ENCODE measurements at regions not wholly inside any gene's neighbourhood (a gene's known extent, or its start where the extent isn't known, plus 50 kb on each side); places are given as distances from the start of the nearest gene placed in this dataset.
"Not testable (repeated sequence)": the region's sequence is repeated elsewhere in the genome, so short reads cannot be mapped to it uniquely, and the experiment has no call there.

DNA sequence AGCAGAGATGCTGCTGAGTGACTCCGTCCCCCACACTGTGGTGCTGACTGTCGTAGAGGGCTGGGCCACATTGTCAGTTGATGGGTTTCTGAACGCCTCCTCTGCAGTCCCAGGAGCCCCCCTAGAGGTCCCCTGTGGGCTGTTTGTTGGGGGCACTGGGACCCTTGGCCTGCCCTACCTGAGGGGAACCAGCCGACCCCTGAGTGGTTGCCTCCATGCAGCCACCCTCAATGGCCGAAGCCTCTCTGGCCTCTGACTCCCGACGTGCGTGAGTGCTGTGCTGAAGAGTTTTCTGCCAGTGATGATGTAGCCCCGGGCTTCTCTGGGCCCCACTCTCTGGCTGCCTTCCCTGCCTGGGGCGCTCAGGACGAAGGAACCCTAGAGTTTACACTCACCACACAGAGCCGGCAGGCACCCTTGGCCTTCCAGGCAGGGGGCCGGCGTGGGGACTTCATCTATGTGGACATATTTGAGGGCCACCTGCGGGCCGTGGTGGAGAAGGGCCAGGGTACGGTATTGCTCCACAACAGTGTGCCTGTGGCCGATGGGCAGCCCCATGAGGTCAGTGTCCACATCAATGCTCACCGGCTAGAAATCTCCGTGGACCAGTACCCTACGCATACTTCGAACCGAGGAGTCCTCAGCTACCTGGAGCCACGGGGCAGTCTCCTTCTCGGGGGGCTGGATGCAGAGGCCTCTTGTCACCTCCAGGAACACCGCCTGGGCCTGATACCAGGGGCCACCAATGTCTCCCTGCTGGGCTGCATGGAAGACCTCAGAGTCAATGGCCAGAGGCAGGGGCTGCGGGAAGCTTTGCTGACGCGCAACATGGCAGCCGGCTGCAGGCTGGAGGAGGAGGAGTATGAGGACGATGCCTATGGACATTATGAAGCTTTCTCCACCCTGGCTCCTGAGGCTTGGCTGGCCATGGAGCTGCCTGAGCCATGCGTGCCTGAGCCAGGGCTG, 181.1 kb downstream of the TBC1D2B start:
- DNase-seq (ENCODE audit: low read depth), result not testable (repeated sequence)

DNA sequence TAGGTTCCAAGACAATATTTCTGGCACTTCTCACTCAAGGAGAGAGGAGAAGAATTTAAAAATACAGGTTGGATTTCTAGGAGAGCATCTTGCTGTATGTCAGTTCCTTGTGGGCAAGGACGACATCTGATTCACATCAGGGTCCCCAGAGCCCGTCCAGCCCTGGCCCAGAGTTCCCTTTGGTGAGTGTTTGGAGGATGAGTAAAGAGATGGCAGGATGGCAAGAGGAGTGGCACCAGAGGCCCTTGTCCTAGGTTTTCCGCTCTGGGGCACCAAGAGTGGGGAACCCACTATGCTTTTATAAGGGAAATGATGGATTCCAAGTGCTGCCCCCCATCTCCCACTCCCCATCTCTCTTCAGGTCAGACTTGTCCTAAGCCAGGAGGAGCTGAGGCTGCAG, 181.8 kb downstream of the TBC1D2B start:
- no peak for DNase-seq (ENCODE audit: low read depth)

DNA sequence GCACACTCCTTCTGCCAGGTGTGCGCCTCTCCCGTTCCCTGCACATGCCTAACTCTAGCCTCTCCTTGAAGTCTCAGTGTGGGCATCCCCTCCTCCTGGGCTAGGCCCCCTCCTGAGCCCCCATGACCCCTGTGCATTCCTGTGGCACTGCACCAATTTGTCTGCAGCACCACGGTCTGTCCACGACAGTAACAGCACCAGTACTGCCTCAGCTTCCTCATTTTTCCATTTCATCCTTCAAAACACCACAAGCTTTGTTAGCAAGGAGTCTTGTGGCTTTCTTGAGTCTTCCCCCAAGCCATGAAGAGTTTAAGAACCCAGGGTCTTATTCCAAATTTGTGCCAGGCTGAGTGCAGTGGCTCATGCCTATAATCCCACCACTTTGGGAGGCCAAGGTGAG, 182.4 kb downstream of the TBC1D2B start:
- not testable (repeated sequence) for DNase-seq (ENCODE audit: low read depth)

DNA sequence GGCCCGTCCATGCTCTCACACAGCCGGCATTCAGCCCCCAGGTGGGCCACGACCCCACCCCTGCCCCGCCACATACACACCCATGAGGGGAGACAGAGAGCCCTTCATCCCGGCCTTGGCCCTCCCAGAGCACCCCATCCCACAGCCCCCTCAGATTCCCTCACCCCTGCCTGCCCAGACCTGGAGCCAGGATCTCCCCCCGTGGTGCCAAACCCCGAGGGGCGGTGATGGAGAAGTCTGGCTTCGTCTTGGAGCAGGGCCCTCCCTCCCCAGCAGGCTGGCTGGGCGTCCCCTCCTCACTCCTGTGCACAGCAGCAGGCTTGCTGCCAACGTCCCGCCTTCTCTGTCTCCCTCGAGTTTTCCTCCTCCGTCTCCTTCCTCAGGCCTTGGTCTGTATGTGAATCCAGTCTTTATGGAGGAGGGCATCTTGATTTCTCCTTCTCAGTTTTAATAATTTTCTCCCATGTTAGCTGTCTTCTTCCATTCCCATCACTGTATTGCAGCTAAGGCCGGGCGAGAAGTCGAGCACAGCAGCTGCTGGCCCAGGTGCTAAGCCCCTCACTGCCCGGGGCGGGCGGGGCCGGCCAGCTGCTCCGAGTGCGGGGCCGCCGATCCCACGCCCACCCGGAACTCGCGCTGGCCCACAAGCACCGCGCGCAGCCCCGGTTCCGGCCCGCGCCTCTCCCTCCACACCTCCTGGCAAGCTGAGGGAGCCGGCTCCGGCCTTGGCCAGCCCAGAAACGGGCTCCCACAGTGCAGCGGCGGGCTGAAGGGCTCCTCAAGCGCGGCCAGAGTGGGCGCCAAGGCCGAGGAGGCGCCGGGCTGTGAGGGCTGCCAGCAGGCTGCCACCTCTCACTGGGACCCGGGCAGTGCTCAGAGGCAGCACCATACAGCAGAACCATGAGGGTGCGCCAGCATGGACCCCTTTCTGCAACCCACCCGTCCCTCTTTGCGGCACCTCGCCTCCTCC, 183.6 kb downstream of the TBC1D2B start:
- DNase-seq (ENCODE audit: low read depth), result not testable (repeated sequence)

DNA sequence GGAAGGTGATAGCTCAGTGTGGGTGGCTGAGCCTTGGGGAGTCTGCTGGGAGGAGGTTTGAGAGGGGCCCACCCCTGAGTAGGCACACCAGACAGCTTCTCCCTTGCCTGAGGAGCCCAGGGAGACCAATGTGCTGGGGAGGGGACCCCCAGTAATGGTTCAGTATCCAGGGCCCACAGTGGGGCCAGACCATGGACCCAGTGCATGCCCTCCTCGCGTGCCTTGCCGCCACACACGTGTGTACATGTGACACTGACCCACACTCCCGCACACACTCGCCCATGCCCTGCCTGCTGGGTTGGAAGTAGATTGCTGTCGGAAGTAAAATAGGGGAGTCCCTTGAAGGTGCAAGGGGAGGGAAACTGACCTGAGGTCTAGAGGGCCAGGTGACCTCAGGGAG, 184.3 kb downstream of the TBC1D2B start:
- DNase-seq (ENCODE audit: low read depth), result not testable (repeated sequence)

DNA sequence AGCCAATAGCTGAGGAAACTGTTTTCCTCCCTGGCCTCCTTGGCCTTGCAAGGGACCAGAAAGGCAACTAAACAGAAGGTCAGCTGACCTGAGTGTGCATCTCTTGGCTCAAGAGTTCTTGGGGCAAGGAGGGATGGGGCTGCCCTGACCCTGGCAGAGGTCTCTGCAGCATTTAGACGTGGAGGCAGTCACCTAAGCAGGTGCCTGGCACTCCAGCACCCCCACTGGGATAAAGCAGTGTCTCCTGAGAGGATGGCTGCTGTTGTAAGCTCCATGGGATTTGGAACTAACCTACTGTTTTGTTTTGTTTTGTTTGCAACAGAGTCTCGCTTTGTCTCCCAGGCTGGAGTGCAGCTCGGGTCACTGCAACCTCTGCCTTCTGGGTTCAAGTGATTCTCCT, 185.2 kb downstream of the TBC1D2B start:
- DNase-seq (ENCODE audit: low read depth), result no peak

DNA sequence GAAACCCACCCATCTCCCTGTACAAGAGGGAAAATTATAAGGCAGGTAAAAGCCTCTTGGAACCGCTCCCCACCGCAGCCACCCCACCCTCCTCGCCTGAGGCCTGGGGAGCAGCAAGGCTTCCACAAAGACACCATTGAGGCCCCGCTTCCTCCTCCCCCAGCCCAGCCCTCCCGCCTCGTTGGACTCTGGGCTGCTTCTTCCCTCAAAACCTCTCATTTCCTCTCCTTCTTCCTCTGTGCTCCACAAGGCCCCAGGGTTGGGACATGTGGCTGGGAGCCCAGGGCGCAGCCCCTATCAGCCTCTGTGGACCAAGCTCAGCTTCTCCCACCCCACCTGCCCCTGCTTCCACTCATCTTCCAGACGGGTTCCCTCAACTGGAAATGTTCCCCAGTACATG, 185.6 kb downstream of the TBC1D2B start:
- DNase-seq (ENCODE audit: low read depth), result not testable (repeated sequence)

DNA sequence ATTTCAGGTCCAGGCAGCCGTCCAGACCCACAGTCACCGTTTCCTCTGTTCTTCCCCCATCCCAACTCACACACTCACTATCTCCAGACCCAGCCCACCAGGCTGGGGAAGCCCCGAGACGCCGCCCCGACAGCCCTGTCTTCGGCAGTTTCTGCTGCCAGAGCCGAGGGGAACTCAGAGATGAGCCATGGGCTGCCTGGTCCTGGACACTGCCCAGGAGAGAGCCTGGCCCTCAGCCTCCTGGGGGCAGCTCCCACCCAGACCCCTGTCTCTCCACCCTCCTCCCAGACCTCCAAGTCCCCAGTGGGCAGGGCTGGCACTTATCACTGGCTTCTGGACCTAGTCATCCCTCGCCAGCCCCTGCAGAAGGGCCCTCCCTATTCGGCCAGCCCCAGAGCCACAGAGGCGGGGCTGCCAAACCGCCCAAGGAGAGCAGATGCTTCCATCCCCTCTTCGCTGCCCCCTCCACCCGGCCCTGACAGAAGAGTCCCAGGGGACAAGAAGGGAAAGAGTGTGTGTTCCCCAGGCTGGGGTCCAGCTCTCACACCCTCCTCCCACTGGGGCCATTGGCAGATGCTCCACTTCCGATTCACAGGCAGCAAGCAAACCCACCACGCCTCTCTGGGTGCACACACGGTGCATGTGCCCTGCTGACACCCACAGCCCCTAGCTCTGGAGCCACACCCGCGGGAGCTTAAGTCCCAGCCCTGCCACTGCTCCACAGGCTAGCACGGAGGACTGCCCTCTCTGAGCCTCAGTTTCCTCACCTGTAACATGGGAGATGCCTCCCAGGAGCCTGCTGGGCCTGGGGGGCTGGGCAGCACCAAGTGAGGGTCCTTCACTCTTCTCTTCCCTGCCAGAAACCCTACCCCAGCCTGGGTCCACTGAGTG, 186.4 kb downstream of the TBC1D2B start:
- not testable (repeated sequence) for DNase-seq (ENCODE audit: low read depth)

DNA sequence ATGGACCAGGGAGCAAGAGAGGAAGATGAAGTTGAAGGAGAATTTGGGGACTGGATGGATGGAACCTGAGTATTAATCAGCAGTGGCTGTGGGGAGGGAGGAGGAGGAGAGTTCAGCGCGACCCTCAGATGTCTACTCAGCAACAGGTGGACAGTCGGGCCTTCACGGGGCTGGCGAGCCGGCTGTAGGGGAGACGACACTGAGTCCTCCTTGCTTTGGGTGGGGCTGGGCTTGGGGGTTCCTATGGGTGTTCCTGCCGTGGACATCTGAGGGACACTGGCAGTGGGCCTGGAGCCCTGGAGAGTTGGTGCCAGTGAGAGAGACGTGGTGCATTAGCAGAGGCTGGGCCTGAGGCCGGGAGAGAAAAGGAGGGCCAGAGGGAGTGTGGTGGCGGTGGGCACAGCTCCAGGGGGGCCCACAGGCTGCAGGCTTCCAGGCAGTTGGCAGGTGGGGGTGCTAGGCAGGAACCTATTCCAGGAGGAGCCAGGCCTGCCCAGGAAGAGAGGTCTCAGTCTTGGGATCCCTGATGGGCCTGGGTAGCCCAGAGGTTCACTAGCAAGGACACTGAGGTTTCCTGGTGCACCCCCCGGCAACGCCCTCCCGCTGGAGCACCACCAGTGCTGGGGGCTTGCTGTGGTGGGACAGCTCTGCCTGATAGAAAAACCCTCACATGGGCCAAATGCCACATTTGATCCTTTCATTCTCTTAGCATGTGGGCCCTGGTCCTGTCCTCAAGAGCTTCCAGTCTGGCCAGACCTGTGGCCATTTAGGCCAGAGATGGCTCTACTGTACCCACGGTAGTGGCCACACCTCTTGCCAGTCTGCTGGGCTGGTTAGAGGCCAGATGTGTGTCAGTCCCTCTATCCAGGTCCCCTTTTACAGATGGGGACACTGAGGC, 187.4 kb downstream of the TBC1D2B start:
- DNase-seq (ENCODE audit: low read depth), result not testable (repeated sequence)

DNA sequence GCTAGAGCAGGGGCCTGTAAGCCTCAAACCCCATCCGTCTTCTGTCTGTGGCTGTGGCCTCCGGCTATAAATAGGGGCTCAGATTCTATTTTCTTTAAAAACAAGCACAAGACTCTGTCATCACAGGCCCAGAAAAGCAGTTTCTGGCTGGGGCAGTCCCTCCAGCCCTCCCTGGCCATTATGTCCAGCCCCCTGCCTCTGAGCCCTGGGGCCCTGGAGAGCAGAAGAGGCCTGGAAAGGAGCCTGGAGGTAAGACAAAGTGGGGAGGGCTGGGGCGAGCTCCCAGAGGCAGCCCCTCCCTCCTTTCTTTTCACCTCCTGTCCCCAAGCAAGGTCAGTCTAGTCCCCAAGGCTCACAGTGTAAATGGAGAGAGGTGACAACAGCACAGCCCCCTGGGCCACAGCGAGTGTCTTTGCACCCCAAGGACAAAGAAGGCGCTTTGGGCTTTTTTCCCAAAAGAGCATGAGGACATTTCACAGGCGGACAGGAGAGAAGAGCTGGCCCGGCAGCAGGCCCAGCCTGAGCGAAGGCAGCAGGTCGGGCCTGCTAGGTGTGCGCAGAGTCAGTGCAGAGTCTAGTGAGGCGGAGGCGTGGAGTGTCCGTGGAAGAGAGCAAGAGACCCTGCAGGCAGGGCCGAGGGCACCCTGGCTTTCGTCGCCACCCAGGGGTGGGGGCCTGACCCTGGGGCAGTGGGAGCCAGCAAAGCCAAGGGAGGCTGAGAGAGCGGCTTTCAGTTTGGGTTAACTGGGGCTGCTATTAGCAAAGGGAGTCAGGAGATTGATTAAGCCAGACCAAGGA, 188.3 kb downstream of the TBC1D2B start:
- DNase-seq (ENCODE audit: low read depth), result no peak

DNA sequence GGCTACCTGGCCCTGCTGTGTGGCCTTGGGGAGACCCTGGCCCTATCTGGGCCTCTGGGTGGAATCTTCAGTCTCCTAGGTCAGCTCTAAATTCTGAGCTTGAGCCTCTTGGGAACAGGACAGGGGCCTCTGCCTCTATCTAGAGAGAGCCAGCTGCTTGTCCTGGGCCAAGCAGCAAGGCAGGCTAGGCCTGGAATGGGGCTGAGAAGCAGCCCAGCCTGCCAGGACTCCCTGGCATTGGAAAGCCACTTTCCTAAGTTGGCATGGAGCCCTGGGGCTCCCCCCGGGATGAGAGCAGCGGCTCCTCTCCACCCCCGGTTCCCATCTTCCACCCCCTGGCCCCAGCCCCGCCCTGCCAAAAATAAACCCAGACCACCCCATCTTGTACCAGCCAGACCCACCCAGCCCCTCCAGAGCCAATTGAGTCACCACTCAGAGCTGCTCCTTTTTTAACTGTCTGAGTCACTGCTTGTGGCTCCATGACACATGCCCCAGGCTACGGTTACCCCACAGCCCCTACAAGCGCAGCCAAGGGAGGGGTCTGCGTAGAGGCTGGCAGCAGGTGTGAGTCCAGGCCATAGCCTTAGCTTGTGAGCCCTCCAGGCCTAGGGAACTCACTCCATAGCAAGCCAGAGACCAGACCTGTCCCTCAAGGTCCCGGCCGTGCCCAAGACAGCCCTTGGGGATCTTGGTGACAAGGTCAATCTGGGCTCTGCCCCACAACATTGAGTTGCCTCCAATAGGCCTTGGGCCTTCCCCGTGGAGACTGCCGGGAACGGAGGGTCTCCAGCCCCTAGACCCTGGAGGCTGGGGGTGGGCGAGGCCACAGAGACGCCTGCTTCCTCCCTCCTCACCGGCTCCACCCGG, 189.7 kb downstream of the TBC1D2B start:
- DNase-seq (ENCODE audit: low read depth), result not testable (repeated sequence)

DNA sequence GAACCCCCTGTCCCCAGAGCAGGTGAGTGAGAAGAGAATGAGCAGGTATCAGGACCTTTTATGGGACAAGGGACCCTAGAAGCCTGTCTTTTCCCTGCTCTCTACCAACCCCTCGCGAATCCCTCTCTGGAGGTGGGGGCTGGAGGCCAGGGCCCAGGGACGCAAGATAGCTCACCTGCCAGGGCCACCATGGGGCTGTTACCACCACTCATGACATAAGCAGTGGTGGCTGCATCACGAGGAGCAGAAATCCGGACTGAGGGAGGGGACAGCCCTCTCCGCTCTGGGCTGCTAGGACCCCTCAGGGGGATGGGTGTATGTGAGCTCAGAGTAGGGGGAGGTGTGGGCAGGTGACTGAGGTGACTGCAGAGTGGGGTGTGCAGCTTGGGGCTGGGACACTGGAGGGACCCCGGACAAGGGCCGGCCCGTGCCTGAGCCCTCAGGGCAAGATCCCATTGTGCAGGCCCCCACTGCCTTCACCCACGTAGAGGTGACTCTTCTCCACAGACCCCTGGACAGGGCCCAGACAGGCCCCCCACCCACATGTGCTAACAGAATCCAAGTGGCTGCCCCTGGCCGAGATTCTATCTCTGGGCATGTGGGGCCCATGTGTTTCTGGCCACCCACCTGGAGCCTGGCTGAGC, 190.6 kb downstream of the TBC1D2B start:
- no peak for DNase-seq (ENCODE audit: low read depth)

DNA sequence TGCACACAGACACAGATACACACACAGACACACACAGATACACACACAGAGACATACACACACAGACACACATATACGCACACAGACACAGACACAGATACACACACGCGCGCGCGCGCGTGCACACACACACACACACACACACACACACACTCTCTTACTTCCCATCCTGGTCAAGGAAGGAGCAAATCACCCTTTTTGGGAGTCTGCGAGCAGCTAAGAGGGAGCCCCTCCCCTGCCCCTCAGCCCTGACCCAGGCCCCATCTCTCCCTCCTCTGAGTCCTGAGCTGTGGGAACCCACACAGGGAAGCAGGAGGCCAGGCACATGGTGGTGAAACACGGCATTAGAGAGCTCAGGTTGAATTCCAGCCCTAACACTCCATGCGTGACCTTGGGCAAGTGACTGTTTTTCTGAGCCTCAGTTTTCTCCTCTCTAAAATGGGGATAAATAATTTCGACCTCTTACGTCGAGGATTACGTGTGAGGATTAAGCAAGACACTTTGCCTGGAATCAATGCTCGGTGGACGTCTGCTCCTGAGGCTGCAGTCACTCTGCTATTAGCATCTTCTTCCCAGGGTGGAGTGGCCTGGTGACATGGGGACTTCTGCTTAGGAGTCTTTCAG, 191.5 kb downstream of the TBC1D2B start:
- not testable (repeated sequence) for DNase-seq (ENCODE audit: low read depth)

DNA sequence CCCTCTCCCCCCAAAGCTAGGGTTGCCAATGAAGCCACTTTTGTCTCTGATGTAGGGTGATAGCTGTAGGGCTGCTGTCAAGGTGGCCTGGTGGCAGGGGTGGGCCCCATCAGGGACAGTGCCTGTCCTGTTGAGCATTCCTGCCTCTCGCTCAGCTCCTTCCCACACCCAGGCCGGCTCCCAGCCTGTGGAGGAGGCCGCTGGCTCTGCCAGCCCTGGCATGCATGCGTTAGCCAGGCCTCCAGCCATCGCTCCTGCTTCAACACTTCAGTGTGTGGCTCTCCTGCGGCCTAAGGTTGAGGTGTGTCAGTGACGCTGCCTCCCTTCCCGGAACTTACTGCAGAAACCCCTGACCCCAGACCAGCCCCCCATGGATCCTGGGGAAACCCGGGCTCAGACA, 194.5 kb downstream of the TBC1D2B start:
- not testable (repeated sequence) for DNase-seq (ENCODE audit: low read depth)

DNA sequence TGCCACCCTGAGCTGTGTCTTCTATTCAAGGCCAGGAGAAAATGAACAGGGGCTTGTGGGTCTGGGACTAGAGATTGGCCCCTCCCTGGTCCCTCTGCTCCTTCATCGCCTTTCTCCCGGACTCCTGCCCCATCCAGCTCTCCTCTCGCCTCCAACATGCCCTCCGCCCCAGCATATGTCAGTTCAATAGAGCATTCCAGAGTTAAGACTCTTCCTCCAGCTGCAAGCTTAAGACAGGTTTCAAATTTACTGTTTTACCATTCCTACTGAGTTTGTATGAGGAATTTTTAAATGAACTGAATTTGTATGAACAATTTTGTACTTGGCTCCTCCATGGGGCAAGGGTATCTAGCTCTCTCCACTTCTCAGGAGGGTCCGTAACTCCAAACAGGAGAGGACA, 195.6 kb downstream of the TBC1D2B start:
- no peak for DNase-seq (ENCODE audit: low read depth)

DNA sequence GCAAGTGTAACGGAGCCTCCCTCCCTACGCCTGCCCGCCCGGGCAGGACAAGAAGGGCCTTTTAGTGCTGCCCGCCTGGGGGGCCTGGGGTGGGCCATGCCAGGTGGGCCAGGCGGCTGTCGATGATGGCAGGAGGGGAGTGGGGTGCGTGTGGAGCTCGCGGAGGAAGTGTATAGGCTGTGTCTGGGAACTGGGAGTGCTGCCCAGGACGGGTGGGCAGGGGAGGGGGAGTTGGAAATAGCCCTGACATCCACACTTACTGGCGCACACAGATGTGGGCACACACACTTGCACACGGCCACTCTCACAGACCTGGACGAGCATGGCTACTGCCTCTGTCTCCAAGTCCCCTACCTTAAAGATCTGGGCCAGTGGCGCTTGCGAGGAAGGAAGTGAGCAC, 196.0 kb downstream of the TBC1D2B start:
- not testable (repeated sequence) for DNase-seq (ENCODE audit: low read depth)

DNA sequence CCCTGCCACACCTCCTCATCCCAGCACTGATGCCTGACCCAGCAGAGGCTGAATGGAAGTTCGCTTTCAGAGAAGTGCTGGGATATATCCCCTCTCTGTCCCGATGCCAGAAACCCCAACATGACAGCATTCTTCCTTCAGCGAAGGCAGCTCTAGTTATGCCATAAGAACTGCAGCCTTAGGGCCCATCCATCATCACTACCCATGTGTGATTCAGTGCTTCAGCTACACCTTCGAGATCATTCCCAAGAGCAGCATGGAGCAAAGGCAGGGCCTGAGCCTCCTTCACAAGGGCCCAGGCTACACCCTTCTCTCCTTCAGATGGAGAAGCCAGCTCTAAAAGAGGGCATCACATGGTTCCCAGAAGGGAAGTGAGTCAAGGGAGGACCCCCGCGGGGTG, 198.0 kb downstream of the TBC1D2B start:
- DNase-seq (ENCODE audit: low read depth), result not testable (repeated sequence)

All from stimulated activated CD8-positive, alpha-beta memory T cell treated with anti-CD3 and anti-CD28 coated beads, Interleukin-15, amount 100 ng/mL, for 1 hour (primary cell).